Mesenchymal stem cell (in vitro differentiated cells and primary cell): ENCODE measurements at regions not wholly inside any gene's neighbourhood (a gene's known extent, or its start where the extent isn't known, plus 50 kb on each side); places are given as distances from the start of the nearest gene placed in this dataset.
"Not testable (repeated sequence)": the region's sequence is repeated elsewhere in the genome, so short reads cannot be mapped to it uniquely, and the experiment has no call there.

Source experiments
- DNase-seq: peaks from one replicate; pipeline ENCODE4 v3.0.0-alpha.2; 2013
- H2AFZ ChIP-seq: one replicate; pipeline ENCODE4 v1.6.1; 2013; ENCODE audit warnings: low read depth, mild to moderate bottlenecking, control low read depth, inconsistent platforms, low read length, moderate library complexity
- H2AK5ac ChIP-seq: 2 replicates; pipeline ENCODE4 v1.6.1; 2013; ENCODE audit warnings: low read length, moderate library complexity, mild to moderate bottlenecking, inconsistent platforms; ENCODE audit not compliant: severe bottlenecking
- H2BK120ac ChIP-seq: one replicate; pipeline ENCODE4 v1.6.1; 2013; ENCODE audit warnings: low read depth, mild to moderate bottlenecking, inconsistent platforms, low read length, moderate library complexity
- H2BK12ac ChIP-seq, 2 experiments: one replicate each; pipeline ENCODE4 v1.6.1; 2013; ENCODE audit warnings: inconsistent platforms in 2 of 2, low read length in 2 of 2, mild to moderate bottlenecking in 2 of 2, moderate library complexity in 2 of 2, control low read depth in 1 of 2
- H2BK15ac ChIP-seq: one replicate; pipeline ENCODE4 v1.6.1; 2013; ENCODE audit warnings: mild to moderate bottlenecking, low read depth, inconsistent platforms; ENCODE audit not compliant: poor library complexity, severe bottlenecking
- H2BK5ac ChIP-seq: 2 replicates; pipeline ENCODE4 v1.6.1; 2013; ENCODE audit warnings: low read depth, mild to moderate bottlenecking, low read length, control low read depth, inconsistent platforms; ENCODE audit not compliant: poor library complexity, severe bottlenecking
- H3K14ac ChIP-seq, 2 experiments: one replicate each; pipeline ENCODE4 v1.6.1; 2013; ENCODE audit warnings: inconsistent platforms in 2 of 2, low read length in 2 of 2, control low read depth in 1 of 2, mild to moderate bottlenecking in 1 of 2, moderate library complexity in 1 of 2
- H3K18ac ChIP-seq, 2 experiments: one replicate each; pipeline ENCODE4 v1.6.1; 2013; ENCODE audit warnings: inconsistent platforms in 2 of 2, low read length in 2 of 2, control low read depth in 1 of 2, low read depth in 1 of 2, mild to moderate bottlenecking in 1 of 2
- H3K23ac ChIP-seq, 2 experiments: one replicate each; pipeline ENCODE4 v1.6.1; 2013; ENCODE audit warnings: inconsistent platforms in 2 of 2, low read length in 2 of 2, mild to moderate bottlenecking in 2 of 2, moderate library complexity in 2 of 2, control low read depth in 1 of 2
- H3K27ac ChIP-seq: 2 replicates; pipeline ENCODE4 v1.5.1; 2013; ENCODE audit warnings: mild to moderate bottlenecking, moderate library complexity, low read length, control low read depth, inconsistent platforms; ENCODE audit not compliant: poor library complexity, severe bottlenecking
- H3K27me3 ChIP-seq, 2 experiments: 2 replicates each; pipeline versions ENCODE4 v1.6.1 to v1.7.0; 2013; ENCODE audit warnings: low read length in 2 of 2, mild to moderate bottlenecking in 2 of 2, moderate library complexity in 2 of 2, control low read depth in 1 of 2, inconsistent platforms in 1 of 2; ENCODE audit not compliant: control insufficient read depth in 1 of 2, insufficient read depth in 1 of 2
- H3K36me3 ChIP-seq, 2 experiments: 2 replicates each; pipeline versions ENCODE4 v1.6.1 to v1.7.0; 2013; ENCODE audit warnings: low read length in 2 of 2, control low read depth in 1 of 2, inconsistent platforms in 1 of 2, low read depth in 1 of 2, mild to moderate bottlenecking in 1 of 2; ENCODE audit not compliant: insufficient read depth in 2 of 2, control insufficient read depth in 1 of 2
- H3K4ac ChIP-seq, 2 experiments: one replicate each; pipeline ENCODE4 v1.6.1; 2013; ENCODE audit warnings: inconsistent platforms in 2 of 2, low read length in 2 of 2, mild to moderate bottlenecking in 2 of 2, moderate library complexity in 2 of 2, control low read depth in 1 of 2, low read depth in 1 of 2
- H3K4me1 ChIP-seq: 2 replicates; pipeline ENCODE4 v1.6.1; 2013; ENCODE audit warnings: low read depth, low read length, control low read depth; ENCODE audit not compliant: control insufficient read depth, insufficient read depth
- H3K4me2 ChIP-seq: 2 replicates; pipeline ENCODE4 v1.6.1; 2013; ENCODE audit warnings: low read length, mild to moderate bottlenecking, inconsistent platforms; ENCODE audit not compliant: poor library complexity, severe bottlenecking
- H3K4me3 ChIP-seq, 2 experiments: 2 replicates each; pipeline versions ENCODE4 v1.5.1 to v1.7.0; 2013; ENCODE audit warnings: low read length in 2 of 2, mild to moderate bottlenecking in 2 of 2, control low read depth in 1 of 2, low read depth in 1 of 2; ENCODE audit not compliant: insufficient read depth in 1 of 2
- H3K79me1 ChIP-seq: replicated peaks from 2 replicates; pipeline ENCODE4 v1.6.1; 2013; ENCODE audit warnings: mild to moderate bottlenecking, control low read depth, low read length, inconsistent platforms; ENCODE audit not compliant: poor library complexity, severe bottlenecking
- H3K9ac ChIP-seq: 2 replicates; pipeline ENCODE4 v1.7.0; 2013; ENCODE audit warnings: mild to moderate bottlenecking, low read length, moderate library complexity
- H3K9me3 ChIP-seq: 2 replicates; pipeline ENCODE4 v1.7.0; 2013; ENCODE audit warnings: mild to moderate bottlenecking, low read length; ENCODE audit not compliant: control insufficient read depth
- H4K8ac ChIP-seq: one replicate; pipeline ENCODE4 v1.6.1; 2013; ENCODE audit warnings: inconsistent platforms, mild to moderate bottlenecking, low read length, moderate library complexity
- H4K91ac ChIP-seq: one replicate; pipeline ENCODE4 v1.6.1; 2013; ENCODE audit warnings: mild to moderate bottlenecking, low read length, inconsistent platforms
- WGBS: methylation state at CpG from one replicate; pipeline ENCODE4 v1.1.7; 2013; ENCODE audit warnings: mixed read lengths; 5-methylcytosine and 5-hydroxymethylcytosine counted together

DNA sequence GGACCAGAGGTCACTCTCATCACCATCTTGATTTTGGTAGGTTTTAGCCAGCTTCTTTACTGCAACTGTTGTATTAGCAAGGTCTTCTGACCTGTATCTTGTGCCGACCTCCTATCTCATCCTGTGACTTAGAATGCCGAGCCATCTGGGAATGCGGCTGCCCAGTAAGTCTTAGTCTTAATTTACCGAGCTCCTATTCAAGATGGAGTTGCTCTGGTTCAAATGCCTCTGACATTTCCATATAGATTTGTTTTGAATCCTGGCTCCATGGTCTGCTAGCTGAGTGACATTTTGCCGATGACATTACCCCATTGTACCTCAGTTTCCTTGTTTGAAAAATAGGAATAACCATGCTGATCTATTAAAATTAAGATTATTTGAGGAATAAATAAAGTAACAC is 193.9 kb upstream of the HMCN1 start:
- H3K4me3 ChIP-seq: no peak overlapping the region
- no peak overlapping the region for H2AFZ ChIP-seq
- H4K8ac ChIP-seq: no peak overlapping the region
- H3K36me3 ChIP-seq: no peaks in the 10 kb centered on the region
- peaks cover 0 to 7% of the 10 kb centered on the region in 2 experiments for H3K27me3 ChIP-seq
- H3K4me2 ChIP-seq: no peak overlapping the region
- H3K9me3 ChIP-seq: no peaks in the 10 kb centered on the region
- no peak overlapping the region for H3K23ac ChIP-seq
- no peak for DNase-seq
- peaks cover 2% of the 10 kb centered on the region for H3K4me1 ChIP-seq
- WGBS: 97% methylated on average over 5 of the region's 5 CpGs
- no peak overlapping the region for H4K91ac ChIP-seq
- H3K4ac ChIP-seq: no peak overlapping the region
- no peak overlapping the region for H2BK5ac ChIP-seq
- no peak overlapping the region for H2AK5ac ChIP-seq
- no peak overlapping the region for H3K14ac ChIP-seq
- no peak overlapping the region for H3K9ac ChIP-seq
- no peak overlapping the region for H2BK15ac ChIP-seq
- H2BK12ac ChIP-seq: no peak overlapping the region
- no peak overlapping the region for H3K18ac ChIP-seq
- no peaks in the 10 kb centered on the region for H3K79me1 ChIP-seq
- no peak overlapping the region for H2BK120ac ChIP-seq
- H3K27ac ChIP-seq: no peak overlapping the region

DNA sequence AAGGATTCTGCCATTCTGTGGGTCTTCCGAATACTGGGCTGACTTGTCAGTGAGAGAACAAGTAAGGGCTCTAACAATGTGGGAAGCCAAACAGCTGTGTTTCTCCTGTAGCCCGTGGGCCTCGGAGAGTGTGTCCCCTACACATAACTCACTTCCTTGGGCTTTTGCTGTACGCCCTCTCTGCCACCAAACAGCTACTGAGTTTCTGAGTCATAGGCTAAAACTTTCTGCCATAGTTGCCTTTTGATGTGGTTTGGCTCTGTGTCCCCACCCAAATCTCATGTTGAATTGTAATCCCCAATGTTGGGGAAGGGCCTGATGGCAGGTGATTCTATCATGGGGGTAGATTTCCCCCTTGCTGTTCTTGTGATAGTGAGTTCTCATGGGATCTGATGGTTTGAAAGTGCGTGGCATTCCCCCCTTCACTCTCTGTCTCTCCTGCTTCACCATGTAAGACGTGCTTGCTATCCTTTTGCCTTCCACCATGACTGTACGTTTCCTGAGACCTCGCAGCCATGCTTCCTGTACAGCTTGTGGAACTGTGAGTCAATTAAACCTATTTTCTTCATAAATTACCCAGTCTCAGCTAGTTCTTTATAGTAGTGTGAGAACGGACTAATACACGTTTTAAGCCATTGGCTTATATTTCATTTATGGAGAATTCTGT is 194.8 kb upstream of the HMCN1 start:
- Histone ChIP-seq H3K4me1 (peaks cover 2% of the 10 kb centered on the region), H2AK5ac (no peak overlapping the region), H3K36me3 (no peaks in the 10 kb centered on the region), H2BK120ac (no peak overlapping the region), H2AFZ (no peak overlapping the region), H3K9me3 (no peaks in the 10 kb centered on the region), H4K91ac (no peak overlapping the region), H3K4me2 (no peak overlapping the region), H3K18ac (no peak overlapping the region), H3K14ac (peak overlapping the region in 1 of 2 experiments; percentile 65), H2BK5ac (no peak overlapping the region), H3K79me1 (no peaks in the 10 kb centered on the region), H3K27ac (no peak overlapping the region), H3K23ac (no peak overlapping the region), H4K8ac (no peak overlapping the region), H3K4ac (no peak overlapping the region), H2BK15ac (no peak overlapping the region), H2BK12ac (no peak overlapping the region), H3K4me3 (no peak overlapping the region), H3K27me3 (peaks cover 0 to 7% of the 10 kb centered on the region in 2 experiments), H3K9ac (no peak overlapping the region)
- 86% methylated on average over 7 of the region's 10 CpGs for WGBS
- no peak for DNase-seq

DNA sequence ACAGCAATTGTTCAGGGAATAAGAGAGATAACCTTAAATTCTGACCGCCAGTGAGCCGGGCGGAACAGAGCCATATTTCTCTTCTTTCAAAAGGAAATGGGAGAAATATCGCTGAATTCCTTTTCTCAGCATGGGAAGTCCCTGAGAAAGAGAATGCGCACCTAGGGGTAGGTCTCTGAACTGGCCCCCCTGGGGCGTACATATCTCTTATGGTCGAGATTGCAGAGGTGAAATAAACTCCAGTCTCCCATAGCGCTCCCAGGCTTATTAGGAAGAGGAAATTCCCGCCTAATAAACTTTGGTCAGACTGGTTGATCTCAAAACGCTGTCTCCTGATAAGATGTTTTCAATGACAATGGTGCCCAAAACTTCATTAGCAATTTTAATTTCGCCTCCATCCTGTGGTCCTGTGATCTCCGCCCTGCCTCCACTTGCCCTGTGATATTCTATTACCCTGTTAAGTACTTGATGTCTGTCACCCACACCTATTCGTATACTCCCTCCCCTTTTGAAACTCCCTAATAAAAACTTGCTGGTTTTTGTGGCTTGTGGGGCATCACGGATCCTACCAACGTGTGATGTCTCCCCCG is 195.8 kb upstream of the HMCN1 start:
- H3K14ac ChIP-seq, H2AFZ ChIP-seq, H3K36me3 ChIP-seq, H3K27ac ChIP-seq, H3K9ac ChIP-seq, H3K27me3 ChIP-seq, H3K4ac ChIP-seq, H3K23ac ChIP-seq, DNase-seq, H3K18ac ChIP-seq, H3K4me3 ChIP-seq, H3K79me1 ChIP-seq, H3K4me2 ChIP-seq, H4K91ac ChIP-seq, H3K9me3 ChIP-seq, H2BK12ac ChIP-seq, H2BK15ac ChIP-seq, H2AK5ac ChIP-seq, H4K8ac ChIP-seq, H2BK5ac ChIP-seq, H3K4me1 ChIP-seq, H2BK120ac ChIP-seq: not testable (repeated sequence)
- 76% methylated on average over 13 of the region's 16 CpGs for WGBS

DNA sequence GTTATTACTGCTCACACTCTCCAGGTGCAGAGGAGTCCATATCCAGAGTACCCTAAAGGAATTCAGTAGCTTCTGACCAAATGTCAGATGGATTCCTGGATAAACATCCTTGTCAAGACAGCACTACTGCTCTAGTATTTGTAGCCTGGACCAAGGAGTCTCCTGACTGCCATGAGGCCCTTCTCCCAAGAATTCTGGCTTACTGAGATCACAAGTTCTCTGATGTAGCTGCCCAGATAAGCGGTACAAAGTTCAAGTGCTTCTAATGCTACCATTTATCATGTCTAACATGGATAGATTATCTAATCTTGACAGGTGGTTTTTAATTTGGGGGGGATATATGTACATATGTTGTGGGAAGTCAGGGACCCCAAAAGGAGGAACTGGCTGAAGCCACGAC is 196.6 kb upstream of the HMCN1 start:
- Histone ChIP-seq H2AFZ (no peak overlapping the region), H3K27me3 (peaks cover 0 to 6% of the 10 kb centered on the region in 2 experiments), H3K79me1 (no peaks in the 10 kb centered on the region)

More for the DNA sequence above, 196.6 kb upstream of the HMCN1 start:
- no peak overlapping the region for H3K4me2 ChIP-seq
- no peak overlapping the region for H2BK12ac ChIP-seq
- no peak overlapping the region for H2BK120ac ChIP-seq
- H2BK15ac ChIP-seq: no peak overlapping the region
- H3K4me1 ChIP-seq: no peaks in the 10 kb centered on the region
- no peak overlapping the region for H2AK5ac ChIP-seq
- no peak overlapping the region for H3K27ac ChIP-seq
- H3K9me3 ChIP-seq: no peaks in the 10 kb centered on the region
- no peak overlapping the region for H3K18ac ChIP-seq
- no peak overlapping the region for H4K8ac ChIP-seq
- DNase-seq: no peak
- no peak overlapping the region for H2BK5ac ChIP-seq
- H3K14ac ChIP-seq: no peak overlapping the region
- no peak overlapping the region for H3K23ac ChIP-seq
- no peak overlapping the region for H3K9ac ChIP-seq
- H3K4me3 ChIP-seq: no peak overlapping the region
- no peaks in the 10 kb centered on the region for H3K36me3 ChIP-seq
- no CpG with 5 or more reads among the region's 2 CpGs for WGBS
- H3K4ac ChIP-seq: no peak overlapping the region
- H4K91ac ChIP-seq: no peak overlapping the region
